Natural killer cell (primary cell): ENCODE measurements at regions not wholly inside any gene's neighbourhood (a gene's known extent, or its start where the extent isn't known, plus 50 kb on each side); places are given as distances from the start of the nearest gene placed in this dataset.

ENCODE experiments used
- ATAC-seq, 3 donors: fragments of 150-1000 bp in 2 of 3; fragments of 200-7000 bp in 1 of 3; cut with Tn5 transposase; 1 replicate in 1 of 3; 2 replicates in 2 of 3; pipeline ENCODE4 v1.10.0; 2021; ENCODE audit warnings: mild to moderate bottlenecking in 2 of 3, moderate library complexity in 2 of 3
- DNase-seq, 2 donors: peaks; one replicate each; pipeline versions ENCODE4 v3.0.0 to v3.0.0-alpha.2; 2013 to 2021; ENCODE audit warnings: mixed read lengths in 1 of 2
- H3K27ac ChIP-seq: one replicate; pipeline ENCODE4 v1.5.1; 2013; ENCODE audit warnings: mild to moderate bottlenecking, low read length
- H3K27me3 ChIP-seq: one replicate; pipeline ENCODE4 v1.6.1; 2013; ENCODE audit warnings: low read length; ENCODE audit not compliant: control insufficient read depth, insufficient read depth
- H3K36me3 ChIP-seq: one replicate; pipeline ENCODE4 v1.6.1; 2013; ENCODE audit warnings: low read length; ENCODE audit not compliant: control insufficient read depth, insufficient read depth
- H3K4me1 ChIP-seq: one replicate; pipeline ENCODE4 v1.6.1; 2013; ENCODE audit warnings: low read length; ENCODE audit not compliant: control insufficient read depth, insufficient read depth
- H3K4me3 ChIP-seq: one replicate; pipeline ENCODE4 v1.5.1; 2013; ENCODE audit warnings: low read length
- H3K9me3 ChIP-seq: one replicate; pipeline ENCODE4 v1.6.1; 2013; ENCODE audit warnings: low read length; ENCODE audit not compliant: control insufficient read depth, insufficient read depth
- H3K27ac Mint-ChIP-seq, 2 donors: one replicate each; pipeline ENCODE4 v1.8.0; 2022; ENCODE audit warnings: mild to moderate bottlenecking in 2 of 2, mixed read lengths in 2 of 2, moderate library complexity in 1 of 2
- H3K27me3 Mint-ChIP-seq, 2 donors: one replicate each; pipeline ENCODE4 v1.8.0; 2022; ENCODE audit warnings: low read depth in 2 of 2, mixed read lengths in 2 of 2
- H3K36me3 Mint-ChIP-seq: one replicate; pipeline ENCODE4 v1.8.0; 2022; ENCODE audit warnings: mixed read lengths
- H3K4me1 Mint-ChIP-seq, 2 donors: one replicate each; pipeline ENCODE4 v1.8.0; 2022; ENCODE audit warnings: mixed read lengths in 2 of 2
- H3K4me3 Mint-ChIP-seq: one replicate; pipeline ENCODE4 v1.8.0; 2022; ENCODE audit warnings: mild to moderate bottlenecking, moderate library complexity, mixed read lengths
- H3K9me3 Mint-ChIP-seq, 2 donors: one replicate each; pipeline ENCODE4 v1.8.0; 2022; ENCODE audit warnings: mixed read lengths in 2 of 2
- WGBS: methylation state at CpG from one replicate; pipeline ENCODE4 v1.1.7; 2013; ENCODE audit warnings: missing lambda C conversion rate; ENCODE audit not compliant: insufficient coverage; 5-methylcytosine and 5-hydroxymethylcytosine counted together
- intact Hi-C: fragments of 100-400 bp; cut with micrococcal nuclease; formaldehyde crosslinking; loops from one replicate; pipeline ENCODE4 v1.14.2; 2022
- TF ChIP-seq, protein P1 (sequence below): fragments of 200-600 bp; IDR thresholded peaks from one replicate; pipeline ENCODE4 v1.8.0; 2022; ENCODE audit warnings: antibody characterized with exemption

DNA sequence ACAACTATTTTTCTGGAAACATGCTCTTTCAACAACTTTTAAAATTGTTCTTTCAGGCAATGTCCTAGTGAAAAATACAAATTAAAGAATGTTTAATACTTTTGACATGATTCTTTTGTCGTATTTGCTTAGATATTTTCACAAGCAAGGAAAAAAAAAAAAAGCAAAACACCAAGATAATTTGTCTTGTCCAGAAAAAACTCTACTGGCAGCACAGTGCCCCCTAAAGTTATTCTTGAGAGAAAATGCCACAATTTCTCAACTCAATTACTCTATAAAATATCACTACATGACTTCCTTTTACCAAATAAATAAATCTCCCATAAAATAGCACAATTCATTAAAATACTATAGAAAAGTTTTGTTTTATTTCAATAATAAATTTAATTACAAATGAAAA, 652.5 kb upstream of the EPHA7 start:
- H3K27me3 ChIP-seq: no peaks in the 10 kb centered on the region
- H3K4me1 Mint-ChIP-seq: no peaks in the 10 kb centered on the region
- no peak overlapping the region for H3K4me3 Mint-ChIP-seq
- no peak overlapping the region for H3K27ac Mint-ChIP-seq
- no peaks in the 10 kb centered on the region for H3K36me3 ChIP-seq
- ATAC-seq (no peak), DNase-seq (no peak)
- H3K36me3 Mint-ChIP-seq: no peaks in the 10 kb centered on the region
- no peaks in the 10 kb centered on the region for H3K27me3 Mint-ChIP-seq
- 43% methylated on average over 1 of the region's 1 CpG for WGBS
- no peak overlapping the region for H3K27ac ChIP-seq
- intact Hi-C loops: no loop called here
- H3K9me3 ChIP-seq: no peaks in the 10 kb centered on the region
- TF ChIP-seq, protein P1, sequence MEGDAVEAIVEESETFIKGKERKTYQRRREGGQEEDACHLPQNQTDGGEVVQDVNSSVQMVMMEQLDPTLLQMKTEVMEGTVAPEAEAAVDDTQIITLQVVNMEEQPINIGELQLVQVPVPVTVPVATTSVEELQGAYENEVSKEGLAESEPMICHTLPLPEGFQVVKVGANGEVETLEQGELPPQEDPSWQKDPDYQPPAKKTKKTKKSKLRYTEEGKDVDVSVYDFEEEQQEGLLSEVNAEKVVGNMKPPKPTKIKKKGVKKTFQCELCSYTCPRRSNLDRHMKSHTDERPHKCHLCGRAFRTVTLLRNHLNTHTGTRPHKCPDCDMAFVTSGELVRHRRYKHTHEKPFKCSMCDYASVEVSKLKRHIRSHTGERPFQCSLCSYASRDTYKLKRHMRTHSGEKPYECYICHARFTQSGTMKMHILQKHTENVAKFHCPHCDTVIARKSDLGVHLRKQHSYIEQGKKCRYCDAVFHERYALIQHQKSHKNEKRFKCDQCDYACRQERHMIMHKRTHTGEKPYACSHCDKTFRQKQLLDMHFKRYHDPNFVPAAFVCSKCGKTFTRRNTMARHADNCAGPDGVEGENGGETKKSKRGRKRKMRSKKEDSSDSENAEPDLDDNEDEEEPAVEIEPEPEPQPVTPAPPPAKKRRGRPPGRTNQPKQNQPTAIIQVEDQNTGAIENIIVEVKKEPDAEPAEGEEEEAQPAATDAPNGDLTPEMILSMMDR: no peak
- H3K4me1 ChIP-seq: no peaks in the 10 kb centered on the region
- no peak overlapping the region for H3K4me3 ChIP-seq
- H3K9me3 Mint-ChIP-seq: no peaks in the 10 kb centered on the region

DNA sequence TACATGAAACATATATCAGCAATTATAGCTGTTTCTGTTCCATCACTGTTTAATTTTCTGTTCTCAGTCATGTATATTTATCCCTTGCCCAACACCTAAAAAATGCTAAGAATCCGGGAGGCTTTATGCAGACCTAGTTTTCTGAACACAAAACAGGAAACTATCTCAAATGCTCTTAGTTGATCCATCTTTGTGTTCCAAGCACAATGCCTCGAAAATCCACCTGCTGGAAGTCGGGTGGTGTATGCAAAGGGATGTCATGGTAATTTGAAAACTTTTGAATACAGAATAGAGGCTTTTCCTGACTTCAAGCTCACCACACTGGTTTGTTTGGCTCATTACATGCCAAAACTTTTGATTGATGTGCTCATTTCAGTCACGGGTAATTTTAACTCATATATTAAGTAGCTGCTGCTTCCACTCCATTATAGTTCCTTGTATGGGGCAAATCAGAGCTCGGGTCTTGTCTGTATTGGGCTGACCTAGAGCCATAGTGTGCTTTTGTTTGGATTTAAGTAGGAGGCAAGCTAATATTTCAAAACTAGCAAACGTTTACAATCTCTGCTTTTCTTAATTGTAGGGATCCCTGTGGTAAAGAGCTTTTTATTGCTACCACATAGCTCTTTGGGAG, 646.5 kb upstream of the EPHA7 start:
- Mint-ChIP-seq H3K36me3 (no peaks in the 10 kb centered on the region), H3K4me3 (no peak overlapping the region), H3K27me3 (no peaks in the 10 kb centered on the region), H3K4me1 (no peaks in the 10 kb centered on the region), H3K9me3 (no peaks in the 10 kb centered on the region), H3K27ac (no peak overlapping the region)
- DNase-seq: no peak
- intact Hi-C loops: no loop called here
- no peaks in the 10 kb centered on the region for H3K9me3 ChIP-seq
- H3K27ac ChIP-seq: no peak overlapping the region
- H3K4me3 ChIP-seq: no peak overlapping the region
- WGBS: 59% methylated on average over 5 of the region's 6 CpGs
- H3K36me3 ChIP-seq: no peaks in the 10 kb centered on the region
- TF ChIP-seq, protein P1: no peak
- H3K27me3 ChIP-seq: no peaks in the 10 kb centered on the region
- ATAC-seq: no peak
- H3K4me1 ChIP-seq: no peaks in the 10 kb centered on the region

DNA sequence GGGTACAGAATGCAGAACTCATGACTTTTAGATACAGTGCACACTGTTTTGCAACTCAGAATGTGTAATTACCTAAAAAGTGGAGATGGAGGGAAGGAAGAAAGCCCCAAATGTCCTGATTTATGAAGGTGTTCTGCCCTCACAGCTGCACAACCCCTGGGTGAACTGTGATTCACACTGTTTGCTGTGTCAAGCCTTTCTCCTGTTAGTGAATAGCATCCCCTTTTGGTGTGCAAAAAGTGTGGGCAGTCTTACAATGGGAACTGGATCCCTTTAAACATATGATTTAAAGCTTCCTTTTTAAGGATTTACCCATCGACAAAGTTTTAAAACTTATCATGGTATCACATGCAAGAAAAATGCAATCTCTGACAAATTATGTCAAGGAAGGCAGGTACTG, 633.4 kb upstream of the EPHA7 start:
- H3K9me3 ChIP-seq: no peaks in the 10 kb centered on the region
- Mint-ChIP-seq H3K9me3 (peaks cover 12 to 21% of the 10 kb centered on the region in 2 donors), H3K36me3 (no peaks in the 10 kb centered on the region), H3K4me3 (no peak overlapping the region), H3K27ac (no peak overlapping the region), H3K4me1 (no peaks in the 10 kb centered on the region), H3K27me3 (no peaks in the 10 kb centered on the region)
- no peak for ATAC-seq
- H3K27ac ChIP-seq: no peak overlapping the region
- no CpG with 5 or more reads among the region's 1 CpG for WGBS
- no peaks in the 10 kb centered on the region for H3K36me3 ChIP-seq
- TF ChIP-seq, protein P1: no peak
- intact Hi-C loops: no loop called here
- no peaks in the 10 kb centered on the region for H3K27me3 ChIP-seq
- H3K4me3 ChIP-seq: no peak overlapping the region
- DNase-seq: no peak
- H3K4me1 ChIP-seq: no peaks in the 10 kb centered on the region

DNA sequence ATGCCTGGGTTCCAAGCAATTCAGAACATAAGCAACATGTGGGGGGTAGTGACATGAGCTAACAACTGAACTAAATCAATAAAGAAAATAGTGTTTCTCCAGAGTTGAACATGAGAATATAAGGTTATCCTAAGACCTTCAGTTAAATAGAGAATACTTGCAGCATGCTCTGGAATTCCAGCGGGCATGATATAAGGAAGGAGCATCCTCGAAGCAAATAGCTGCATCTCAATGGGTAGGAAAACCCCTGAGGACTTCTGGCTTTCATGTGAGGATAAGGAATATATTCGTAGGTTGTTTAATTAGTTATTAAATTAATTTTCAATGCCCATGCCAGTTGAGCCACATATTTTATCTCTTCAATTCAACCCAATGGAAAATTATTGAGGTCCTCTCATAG, 631.2 kb upstream of the EPHA7 start:
- DNase-seq (no peak), ATAC-seq (no peak)
- no peaks in the 10 kb centered on the region for H3K36me3 ChIP-seq
- H3K9me3 ChIP-seq: no peaks in the 10 kb centered on the region
- H3K27me3 ChIP-seq: no peaks in the 10 kb centered on the region
- H3K27ac Mint-ChIP-seq: no peak overlapping the region
- H3K4me3 ChIP-seq: no peak overlapping the region
- no peak overlapping the region for H3K4me3 Mint-ChIP-seq
- H3K4me1 Mint-ChIP-seq: no peaks in the 10 kb centered on the region
- no peaks in the 10 kb centered on the region for H3K4me1 ChIP-seq
- H3K27me3 Mint-ChIP-seq: no peaks in the 10 kb centered on the region
- intact Hi-C loops: no loop called here
- H3K36me3 Mint-ChIP-seq: no peaks in the 10 kb centered on the region
- H3K9me3 Mint-ChIP-seq: peaks cover 12 to 18% of the 10 kb centered on the region in 2 donors
- no peak overlapping the region for H3K27ac ChIP-seq
- TF ChIP-seq, protein P1: no peak
- 87% methylated on average over 2 of the region's 3 CpGs for WGBS
